KMS-11 (cell line): ENCODE measurements at regions not wholly inside any gene's neighbourhood (a gene's known extent, or its start where the extent isn't known, plus 50 kb on each side); places are given as distances from the start of the nearest gene placed in this dataset.
"Not testable (repeated sequence)": the region's sequence is repeated elsewhere in the genome, so short reads cannot be mapped to it uniquely, and the experiment has no call there.

Source experiments
- H2AFZ ChIP-seq: fragments of 200-600 bp; sonication (generic); 2 replicates; pipeline ENCODE4 v1.6.1; 2016; ENCODE audit warnings: antibody characterized with exemption, mixed run types, low read depth
- H3K27ac ChIP-seq: fragments of 200-600 bp; sonication (generic); 2 replicates; pipeline ENCODE4 v1.6.1; 2016; ENCODE audit warnings: mild to moderate bottlenecking, mixed run types
- H3K27me3 ChIP-seq: fragments of 200-600 bp; sonication (generic); 2 replicates; pipeline ENCODE4 v1.6.1; 2017; ENCODE audit warnings: mild to moderate bottlenecking, low read depth, mixed run types, moderate library complexity; ENCODE audit not compliant: insufficient read depth
- H3K36me3 ChIP-seq: fragments of 200-600 bp; sonication (generic); 2 replicates; pipeline ENCODE4 v1.6.1; 2017; ENCODE audit warnings: mild to moderate bottlenecking, mixed run types; ENCODE audit not compliant: insufficient read depth
- H3K4me1 ChIP-seq: fragments of 200-600 bp; sonication (generic); 2 replicates; pipeline ENCODE4 v1.6.1; 2016; ENCODE audit warnings: mild to moderate bottlenecking, low read depth, mixed run types; ENCODE audit not compliant: poor library complexity, severe bottlenecking
- H3K4me2 ChIP-seq: fragments of 200-600 bp; sonication (generic); 2 replicates; pipeline ENCODE4 v1.7.0; 2016; ENCODE audit warnings: mild to moderate bottlenecking, mixed run types
- H3K4me3 ChIP-seq: fragments of 200-600 bp; sonication (generic); IDR thresholded peaks from 2 replicates; pipeline ENCODE4 v1.6.1; 2017; ENCODE audit warnings: low read depth, low read length, mixed read lengths; ENCODE audit not compliant: insufficient read depth
- H3K79me2 ChIP-seq: fragments of 200-600 bp; sonication (generic); 2 replicates; pipeline ENCODE4 v1.6.1; 2016; ENCODE audit warnings: low read depth, mixed run types; ENCODE audit not compliant: insufficient read depth
- H3K9ac ChIP-seq: fragments of 200-600 bp; sonication (generic); 2 replicates; pipeline ENCODE4 v1.6.1; 2016; ENCODE audit warnings: mild to moderate bottlenecking, mixed run types
- H4K20me1 ChIP-seq: fragments of 200-600 bp; sonication (generic); 2 replicates; pipeline ENCODE4 v1.6.1; 2016; ENCODE audit warnings: mild to moderate bottlenecking, mixed run types; ENCODE audit not compliant: insufficient read depth
- TF ChIP-seq, protein P1 (sequence below): fragments of 200-600 bp; sonication (generic); conservative IDR thresholded peaks from 2 replicates; pipeline ENCODE4 v1.6.1; 2017; ENCODE audit warnings: low read depth, mild to moderate bottlenecking, antibody characterized with exemption, low read length, moderate library complexity, mixed read lengths

DNA sequence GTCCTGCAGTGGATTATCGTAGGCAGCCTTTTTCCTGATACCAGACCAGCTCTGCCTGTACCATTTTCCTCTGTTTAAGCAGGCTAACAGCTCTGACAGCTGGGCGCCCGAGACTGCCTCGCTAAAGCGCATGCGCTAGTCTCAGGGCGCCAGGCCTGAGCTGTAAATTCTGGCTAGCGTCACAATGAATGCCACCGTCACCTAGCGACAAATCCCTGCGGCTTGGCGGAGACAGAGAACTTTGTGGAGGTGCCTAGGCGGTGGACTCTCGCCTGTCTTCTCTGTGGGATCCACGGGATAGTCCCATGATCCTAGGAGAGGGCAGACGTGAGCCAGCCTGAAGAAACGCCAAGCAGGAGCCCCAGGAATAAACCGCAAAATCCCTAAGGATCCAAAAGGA lies 573.9 kb downstream of the KCNJ18 start:
- TF ChIP-seq, protein P1, sequence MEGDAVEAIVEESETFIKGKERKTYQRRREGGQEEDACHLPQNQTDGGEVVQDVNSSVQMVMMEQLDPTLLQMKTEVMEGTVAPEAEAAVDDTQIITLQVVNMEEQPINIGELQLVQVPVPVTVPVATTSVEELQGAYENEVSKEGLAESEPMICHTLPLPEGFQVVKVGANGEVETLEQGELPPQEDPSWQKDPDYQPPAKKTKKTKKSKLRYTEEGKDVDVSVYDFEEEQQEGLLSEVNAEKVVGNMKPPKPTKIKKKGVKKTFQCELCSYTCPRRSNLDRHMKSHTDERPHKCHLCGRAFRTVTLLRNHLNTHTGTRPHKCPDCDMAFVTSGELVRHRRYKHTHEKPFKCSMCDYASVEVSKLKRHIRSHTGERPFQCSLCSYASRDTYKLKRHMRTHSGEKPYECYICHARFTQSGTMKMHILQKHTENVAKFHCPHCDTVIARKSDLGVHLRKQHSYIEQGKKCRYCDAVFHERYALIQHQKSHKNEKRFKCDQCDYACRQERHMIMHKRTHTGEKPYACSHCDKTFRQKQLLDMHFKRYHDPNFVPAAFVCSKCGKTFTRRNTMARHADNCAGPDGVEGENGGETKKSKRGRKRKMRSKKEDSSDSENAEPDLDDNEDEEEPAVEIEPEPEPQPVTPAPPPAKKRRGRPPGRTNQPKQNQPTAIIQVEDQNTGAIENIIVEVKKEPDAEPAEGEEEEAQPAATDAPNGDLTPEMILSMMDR, result no peak
- Histone ChIP-seq H3K27ac (no peak overlapping the region), H3K4me3 (no peak overlapping the region), H2AFZ (no peak overlapping the region), H3K9ac (no peak overlapping the region), H3K27me3 (no peaks in the 10 kb centered on the region), H3K79me2 (no peaks in the 10 kb centered on the region), H4K20me1 (no peaks in the 10 kb centered on the region), H3K4me2 (no peak overlapping the region), H3K36me3 (no peaks in the 10 kb centered on the region), H3K4me1 (no peaks in the 10 kb centered on the region)

DNA sequence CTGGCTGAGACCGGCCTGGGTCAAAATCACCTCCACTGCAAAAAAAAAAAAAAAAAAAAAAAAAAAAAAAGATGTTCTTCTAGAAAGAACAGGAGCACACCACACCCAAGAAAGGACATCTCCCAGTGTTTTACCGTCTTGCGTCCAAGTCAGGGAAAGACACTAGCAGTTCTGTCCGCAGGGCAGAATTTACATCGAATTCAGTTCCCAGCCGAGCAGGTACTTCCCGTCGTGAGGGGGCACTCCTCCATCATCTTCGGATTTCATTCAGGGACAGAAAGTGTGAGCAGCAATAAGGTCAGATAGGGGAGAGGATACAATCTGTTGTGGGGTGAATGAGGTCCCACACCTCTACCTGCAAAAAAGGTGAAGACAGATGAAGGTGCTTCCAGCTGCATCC lies 574.7 kb downstream of the KCNJ18 start:
- Histone ChIP-seq H3K4me1 (no peaks in the 10 kb centered on the region), H4K20me1 (no peaks in the 10 kb centered on the region), H3K4me2 (no peak overlapping the region), H3K4me3 (no peak overlapping the region), H3K9ac (no peak overlapping the region), H3K27ac (no peak overlapping the region), H3K79me2 (no peaks in the 10 kb centered on the region), H3K36me3 (no peaks in the 10 kb centered on the region), H2AFZ (no peak overlapping the region), H3K27me3 (no peaks in the 10 kb centered on the region)
- TF ChIP-seq, protein P1, result no peak

DNA sequence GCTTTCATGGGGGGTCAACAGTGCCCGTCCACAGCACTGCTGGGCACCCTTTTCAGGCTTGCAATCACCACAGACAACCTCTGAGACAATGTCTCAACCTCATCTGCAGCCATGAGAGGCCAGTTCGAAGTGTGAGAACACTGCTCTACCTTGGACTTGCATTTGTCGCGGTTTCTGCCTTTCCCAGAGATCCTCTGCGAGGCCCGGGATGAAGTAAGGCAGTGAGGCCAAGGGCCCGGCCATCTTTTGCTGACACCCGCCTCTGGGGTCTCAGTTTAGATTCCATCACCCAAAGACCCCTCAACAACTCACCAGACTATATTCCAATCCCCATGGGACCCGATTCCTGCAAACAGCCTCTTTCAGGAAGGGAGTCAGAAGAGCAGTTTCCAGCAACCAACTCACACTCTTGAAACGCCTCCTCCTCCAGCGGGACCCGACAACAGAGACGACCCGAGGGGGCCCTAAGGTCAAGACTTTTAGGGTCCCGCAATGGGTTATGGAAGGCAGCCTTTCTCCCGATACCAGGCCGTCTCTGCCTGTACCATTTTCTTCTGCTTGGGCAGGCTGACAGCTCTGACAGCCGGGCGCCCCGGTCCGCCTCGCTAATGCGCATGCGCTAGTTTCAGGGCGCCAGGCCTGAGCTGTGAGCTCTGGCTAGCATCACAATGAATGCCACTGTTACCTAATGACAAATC lies 576.0 kb downstream of the KCNJ18 start:
- Histone ChIP-seq H2AFZ (no peak overlapping the region), H3K4me2 (no peak overlapping the region), H3K4me3 (no peak overlapping the region), H3K4me1 (no peaks in the 10 kb centered on the region), H3K9ac (no peak overlapping the region), H3K79me2 (no peaks in the 10 kb centered on the region), H4K20me1 (no peaks in the 10 kb centered on the region), H3K27me3 (no peaks in the 10 kb centered on the region), H3K36me3 (no peaks in the 10 kb centered on the region), H3K27ac (no peak overlapping the region)
- TF ChIP-seq, protein P1, result no peak

DNA sequence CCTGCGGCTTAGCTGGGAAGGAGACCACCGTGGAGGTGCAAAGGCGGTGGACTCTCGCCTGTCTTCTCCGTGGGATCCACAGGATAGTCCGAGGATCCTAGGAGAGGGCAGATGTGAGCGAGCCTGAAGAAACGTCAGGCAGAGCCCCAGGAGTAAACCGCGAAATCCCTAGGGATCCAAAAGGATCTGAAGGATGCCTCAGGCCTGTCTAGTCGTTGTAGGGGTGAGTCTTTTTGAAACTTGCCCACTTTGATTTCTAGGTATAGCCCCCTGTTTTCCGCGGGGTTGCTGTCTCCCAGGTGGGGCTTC lies 576.5 kb downstream of the KCNJ18 start:
- TF ChIP-seq, protein P1, result no peak
- Histone ChIP-seq H3K4me2 (no peak overlapping the region), H4K20me1 (no peaks in the 10 kb centered on the region), H3K4me3 (no peak overlapping the region), H2AFZ (no peak overlapping the region), H3K4me1 (no peaks in the 10 kb centered on the region), H3K79me2 (no peaks in the 10 kb centered on the region), H3K27me3 (no peaks in the 10 kb centered on the region), H3K9ac (no peak overlapping the region), H3K36me3 (no peaks in the 10 kb centered on the region), H3K27ac (no peak overlapping the region)

DNA sequence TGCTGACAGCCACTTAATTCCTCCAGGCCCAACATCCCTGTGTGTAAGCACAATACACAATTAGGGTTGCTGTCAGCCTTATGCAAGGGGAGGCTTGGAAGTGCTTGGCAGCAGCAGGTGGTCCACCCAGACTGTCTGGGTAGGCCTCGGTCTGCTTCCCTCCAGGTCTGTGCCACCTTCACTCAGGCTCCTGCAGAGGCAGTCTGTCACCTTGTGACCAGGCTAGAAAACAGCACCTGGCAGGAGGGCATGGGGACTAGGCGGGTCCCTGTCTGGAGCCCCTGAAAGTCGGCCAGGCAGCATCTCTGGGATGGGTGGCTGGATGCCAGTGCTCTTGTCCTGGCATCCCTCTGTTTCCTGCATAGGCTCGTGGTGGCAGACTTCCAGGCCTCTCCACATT lies 578.1 kb downstream of the KCNJ18 start:
- Histone ChIP-seq H3K4me2 (no peak overlapping the region), H3K79me2 (no peaks in the 10 kb centered on the region), H2AFZ (no peak overlapping the region), H3K4me1 (no peaks in the 10 kb centered on the region), H3K9ac (no peak overlapping the region), H3K27ac (no peak overlapping the region), H3K36me3 (no peaks in the 10 kb centered on the region), H3K4me3 (no peak overlapping the region), H4K20me1 (no peaks in the 10 kb centered on the region), H3K27me3 (no peaks in the 10 kb centered on the region)
- TF ChIP-seq, protein P1, result no peak

DNA sequence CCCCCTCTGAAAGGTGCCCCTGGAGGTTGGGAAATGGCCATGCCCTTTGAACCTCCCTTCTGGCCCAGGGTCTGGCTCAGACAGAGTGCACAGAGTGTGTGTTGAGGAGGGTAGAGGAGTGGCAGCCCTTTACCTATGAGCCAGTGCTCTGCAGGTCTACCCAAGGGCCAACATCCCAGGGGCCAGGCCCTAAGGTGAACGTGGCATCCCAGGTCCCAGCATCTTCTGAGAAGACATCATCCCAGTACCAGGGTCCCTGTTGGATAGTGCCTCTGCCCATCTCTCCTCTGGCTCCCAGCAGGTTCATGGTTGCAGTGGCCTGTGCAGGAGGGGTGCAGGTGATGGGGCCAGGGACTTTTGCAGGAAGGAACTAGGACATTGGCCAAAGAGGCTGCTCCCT lies 578.5 kb downstream of the KCNJ18 start:
- not testable (repeated sequence) for H3K27ac ChIP-seq, H3K4me2 ChIP-seq, H2AFZ ChIP-seq, H3K4me1 ChIP-seq, H3K36me3 ChIP-seq, H3K9ac ChIP-seq, H3K4me3 ChIP-seq, H3K27me3 ChIP-seq, H4K20me1 ChIP-seq, H3K79me2 ChIP-seq
